COLO668 (cell line): ENCODE measurements at regions not wholly inside any gene's neighbourhood (a gene's known extent, or its start where the extent isn't known, plus 50 kb on each side); places are given as distances from the start of the nearest gene placed in this dataset.
"Not testable (repeated sequence)": the region's sequence is repeated elsewhere in the genome, so short reads cannot be mapped to it uniquely, and the experiment has no call there.

Source experiments
- DNase-seq: peaks from one replicate; lab custom pipeline; 2025; ENCODE audit not compliant: unreplicated experiment; lab: John Stamatoyannopoulos, UW

- DNase-seq = no peak
Measured at GRCh38 chr20:57780398-57780797, 70.6 kb upstream of the PMEPA1 start.

GRCh38 chr20:57779401-57780003 lies 69.7 kb upstream of the PMEPA1 start:
- DNase-seq = no peak

- DNase-seq = no peak
Measured at GRCh38 chr20:57777911-57778310, 68.1 kb upstream of the PMEPA1 start.

GRCh38 chr20:57774951-57775350 lies 65.1 kb upstream of the PMEPA1 start:
- DNase-seq = no peak

GRCh38 chr20:57774111-57774880 lies 64.5 kb upstream of the PMEPA1 start:
- DNase-seq = no peak

- no peak for DNase-seq
Measured at GRCh38 chr20:57773059-57773815, 63.4 kb upstream of the PMEPA1 start.

- DNase-seq = no peak
Measured at GRCh38 chr20:57772349-57772964, 62.6 kb upstream of the PMEPA1 start.

- DNase-seq = no peak
Measured at GRCh38 chr20:57770852-57771720, 61.3 kb upstream of the PMEPA1 start.

- DNase-seq = not testable (repeated sequence)
Measured at GRCh38 chr20:57770401-57770800, 60.6 kb upstream of the PMEPA1 start.

GRCh38 chr20:57769756-57770155 lies 59.9 kb upstream of the PMEPA1 start:
- no peak for DNase-seq

- DNase-seq = no peak
Measured at GRCh38 chr20:57768519-57768918, 58.7 kb upstream of the PMEPA1 start.

- no peak for DNase-seq
Measured at GRCh38 chr20:57767441-57767840, 57.6 kb upstream of the PMEPA1 start.

- DNase-seq = no peak
Measured at GRCh38 chr20:57763235-57763595, 53.4 kb upstream of the PMEPA1 start.

- DNase-seq = no peak
Measured at GRCh38 chr20:57762531-57763234, 52.9 kb upstream of the PMEPA1 start.

- no peak for DNase-seq
Measured at GRCh38 chr20:57761413-57761734, 51.6 kb upstream of the PMEPA1 start.

GRCh38 chr20:57760698-57761412 lies 51.0 kb upstream of the PMEPA1 start:
- DNase-seq = no peak

- no peak for DNase-seq
Measured at GRCh38 chr20:57759724-57760123, 49.9 kb upstream of the PMEPA1 start.
